ENCODE measurements at regions not wholly inside any gene's neighbourhood (a gene's known extent, or its start where the extent isn't known, plus 50 kb on each side); places are given as distances from the start of the nearest gene placed in this dataset.

- Histone ChIP-seq H3K36me3 (ENCODE audit: control insufficient read depth in 2 of 3, insufficient read depth in 3 of 3, low read length in 3 of 3) (no peaks in the 10 kb centered on the region), H3K27me3 (ENCODE audit: control insufficient read depth in 2 of 2, insufficient read depth in 2 of 2, low read length in 2 of 2) (no peaks in the 10 kb centered on the region)
- intact Hi-C loops (cut with micrococcal nuclease) = no loop called here
Measured at GRCh38 chr1:38628241-38628640, 231.3 kb downstream of the RRAGC start.

GRCh38 chr1:38625939-38626338, 233.6 kb downstream of the RRAGC start:
- Mint-ChIP-seq H3K9me3 (peaks cover 0 to 10% (median 4%) of the 10 kb centered on the region in 11 donors), H3K27me3 (peaks cover 6 to 21% (median 12%) of the 10 kb centered on the region in 5 donors), H3K27ac (no peak overlapping the region), H3K4me1 (peaks cover 0 to 5% (median 0%) of the 10 kb centered on the region in 7 donors), H3K4me3 (no peak overlapping the region), H3K36me3 (no peaks in the 10 kb centered on the region)
- Histone ChIP-seq H3K27ac (ENCODE audit: low read depth, low read length) (no peak overlapping the region), H3K36me3 (ENCODE audit: control insufficient read depth in 2 of 3, insufficient read depth in 3 of 3, low read length in 3 of 3) (no peaks in the 10 kb centered on the region), H3K4me1 (ENCODE audit: control insufficient read depth in 2 of 2, insufficient read depth in 2 of 2, low read length in 2 of 2) (no peaks in the 10 kb centered on the region), H3K9me3 (ENCODE audit: control insufficient read depth in 2 of 3, low read length in 3 of 3) (no peaks in the 10 kb centered on the region), H3K27me3 (ENCODE audit: control insufficient read depth in 2 of 2, insufficient read depth in 2 of 2, low read length in 2 of 2) (no peaks in the 10 kb centered on the region), H3K4me3 (ENCODE audit: low read length) (no peak overlapping the region)
- intact Hi-C loops (cut with micrococcal nuclease) = no loop called here
- ATAC-seq (no peak), DNase-seq (no peak)
- POLR2A ChIA-PET = no interaction called here
- CTCF ChIA-PET = no interaction called here

More at GRCh38 chr1:38628241-38628640, 231.3 kb downstream of the RRAGC start:
- no peak overlapping the region for H3K27ac Mint-ChIP-seq
- Histone ChIP-seq H3K27ac (ENCODE audit: low read depth, low read length) (no peak overlapping the region), H3K4me3 (ENCODE audit: low read length) (no peak overlapping the region), H3K9me3 (ENCODE audit: control insufficient read depth in 2 of 3, low read length in 3 of 3) (no peaks in the 10 kb centered on the region), H3K4me1 (ENCODE audit: control insufficient read depth in 2 of 2, insufficient read depth in 2 of 2, low read length in 2 of 2) (no peaks in the 10 kb centered on the region)
- ChIA-PET POLR2A (no interaction called here), CTCF (no interaction called here)
- ATAC-seq (no peak), DNase-seq (no peak)
- H3K36me3 Mint-ChIP-seq = peaks cover 0 to 5% (median 0%) of the 10 kb centered on the region in 5 donors
- no peak overlapping the region for H3K4me3 Mint-ChIP-seq
- H3K9me3 Mint-ChIP-seq = peaks cover 0 to 19% (median 6%) of the 10 kb centered on the region in 11 donors
- H3K4me1 Mint-ChIP-seq = no peaks in the 10 kb centered on the region
- H3K27me3 Mint-ChIP-seq = peaks cover 20 to 39% (median 26%) of the 10 kb centered on the region in 5 donors

GRCh38 chr1:38624336-38625039, 235.1 kb downstream of the RRAGC start:
- ATAC-seq = no peak
- no peak overlapping the region for H3K4me3 Mint-ChIP-seq
- H3K4me1 Mint-ChIP-seq = peaks cover 0 to 5% (median 0%) of the 10 kb centered on the region in 7 donors

GRCh38 chr1:38623529-38623928, 236.0 kb downstream of the RRAGC start:
- Histone ChIP-seq H3K27ac (ENCODE audit: low read depth, low read length) (no peak overlapping the region), H3K36me3 (ENCODE audit: control insufficient read depth in 2 of 3, insufficient read depth in 3 of 3, low read length in 3 of 3) (no peaks in the 10 kb centered on the region), H3K9me3 (ENCODE audit: control insufficient read depth in 2 of 3, low read length in 3 of 3) (no peaks in the 10 kb centered on the region), H3K27me3 (ENCODE audit: control insufficient read depth in 2 of 2, insufficient read depth in 2 of 2, low read length in 2 of 2) (no peaks in the 10 kb centered on the region), H3K4me1 (ENCODE audit: control insufficient read depth in 2 of 2, insufficient read depth in 2 of 2, low read length in 2 of 2) (no peaks in the 10 kb centered on the region), H3K4me3 (ENCODE audit: low read length) (no peak overlapping the region)
- Mint-ChIP-seq H3K27ac (no peak overlapping the region), H3K9me3 (no peaks in the 10 kb centered on the region), H3K27me3 (peaks cover 0 to 10% (median 7%) of the 10 kb centered on the region in 5 donors), H3K4me3 (no peak overlapping the region), H3K36me3 (no peaks in the 10 kb centered on the region), H3K4me1 (peaks cover 0 to 5% (median 0%) of the 10 kb centered on the region in 7 donors)
- ChIA-PET CTCF (no interaction called here), POLR2A (no interaction called here)
- ATAC-seq = no peak
- DNase-seq = no peak
- intact Hi-C loops (cut with micrococcal nuclease) = no loop called here

More at GRCh38 chr1:38624336-38625039, 235.1 kb downstream of the RRAGC start:
- CTCF ChIA-PET = no interaction called here
- H3K27me3 Mint-ChIP-seq = peaks cover 0 to 13% (median 7%) of the 10 kb centered on the region in 5 donors
- POLR2A ChIA-PET = no interaction called here
- Histone ChIP-seq H3K4me1 (ENCODE audit: control insufficient read depth in 2 of 2, insufficient read depth in 2 of 2, low read length in 2 of 2) (no peaks in the 10 kb centered on the region), H3K9me3 (ENCODE audit: control insufficient read depth in 2 of 3, low read length in 3 of 3) (no peaks in the 10 kb centered on the region), H3K27ac (ENCODE audit: low read depth, low read length) (no peak overlapping the region), H3K4me3 (ENCODE audit: low read length) (no peak overlapping the region), H3K27me3 (ENCODE audit: control insufficient read depth in 2 of 2, insufficient read depth in 2 of 2, low read length in 2 of 2) (no peaks in the 10 kb centered on the region), H3K36me3 (ENCODE audit: control insufficient read depth in 2 of 3, insufficient read depth in 3 of 3, low read length in 3 of 3) (no peaks in the 10 kb centered on the region)
- H3K36me3 Mint-ChIP-seq = no peaks in the 10 kb centered on the region
- peaks cover 0 to 4% (median 0%) of the 10 kb centered on the region in 11 donors for H3K9me3 Mint-ChIP-seq
- no peak overlapping the region for H3K27ac Mint-ChIP-seq
- DNase-seq = no peak
- intact Hi-C loops (cut with micrococcal nuclease) = no loop called here

- POLR2A ChIA-PET = no interaction called here
- ATAC-seq = no peak
- no peak overlapping the region for H3K27ac Mint-ChIP-seq
Measured at GRCh38 chr1:38622197-38622596, 237.4 kb downstream of the RRAGC start.

GRCh38 chr1:38616846-38617245, 242.7 kb downstream of the RRAGC start:
- no peak overlapping the region for H3K4me3 ChIP-seq (ENCODE audit: low read length)
- ATAC-seq = no peak
- H3K4me3 Mint-ChIP-seq = no peak overlapping the region
- H3K9me3 ChIP-seq (ENCODE audit: control insufficient read depth in 2 of 3, low read length in 3 of 3) = no peaks in the 10 kb centered on the region
- no peak overlapping the region for H3K27ac ChIP-seq (ENCODE audit: low read depth, low read length)
- peaks cover 0 to 1% (median 0%) of the 10 kb centered on the region in 7 donors for H3K4me1 Mint-ChIP-seq
- H3K4me1 ChIP-seq (ENCODE audit: control insufficient read depth in 2 of 2, insufficient read depth in 2 of 2, low read length in 2 of 2) = no peaks in the 10 kb centered on the region
- no peaks in the 10 kb centered on the region for H3K36me3 ChIP-seq (ENCODE audit: control insufficient read depth in 2 of 3, insufficient read depth in 3 of 3, low read length in 3 of 3)
- no peak overlapping the region for H3K27ac Mint-ChIP-seq
- peaks cover 0 to 5% (median 0%) of the 10 kb centered on the region in 5 donors for H3K36me3 Mint-ChIP-seq
- intact Hi-C loops (cut with micrococcal nuclease) = no loop called here
- H3K9me3 Mint-ChIP-seq = peaks cover 0 to 10% (median 5%) of the 10 kb centered on the region in 11 donors
- POLR2A ChIA-PET = no interaction called here
- no peaks in the 10 kb centered on the region for H3K27me3 ChIP-seq (ENCODE audit: control insufficient read depth in 2 of 2, insufficient read depth in 2 of 2, low read length in 2 of 2)
- no peak for DNase-seq
- H3K27me3 Mint-ChIP-seq = peaks cover 2 to 31% (median 18%) of the 10 kb centered on the region in 5 donors
- CTCF ChIA-PET = interaction anchor here (0.6 kb wide), 1 partner anchor 608 kb away, joined by 3 read pairs; no protein-coding TSS in a partner anchor

More at GRCh38 chr1:38622197-38622596, 237.4 kb downstream of the RRAGC start:
- Histone ChIP-seq H3K4me1 (ENCODE audit: control insufficient read depth in 2 of 2, insufficient read depth in 2 of 2, low read length in 2 of 2) (no peaks in the 10 kb centered on the region), H3K36me3 (ENCODE audit: control insufficient read depth in 2 of 3, insufficient read depth in 3 of 3, low read length in 3 of 3) (no peaks in the 10 kb centered on the region), H3K9me3 (ENCODE audit: control insufficient read depth in 2 of 3, low read length in 3 of 3) (no peaks in the 10 kb centered on the region), H3K4me3 (ENCODE audit: low read length) (no peak overlapping the region), H3K27me3 (ENCODE audit: control insufficient read depth in 2 of 2, insufficient read depth in 2 of 2, low read length in 2 of 2) (no peaks in the 10 kb centered on the region), H3K27ac (ENCODE audit: low read depth, low read length) (no peak overlapping the region)
- no peak overlapping the region for H3K4me3 Mint-ChIP-seq
- H3K4me1 Mint-ChIP-seq = peaks cover 0 to 5% (median 0%) of the 10 kb centered on the region in 7 donors
- peaks cover 0 to 1% (median 0%) of the 10 kb centered on the region in 11 donors for H3K9me3 Mint-ChIP-seq
- no peak for DNase-seq
- CTCF ChIA-PET = no interaction called here
- peaks cover 2 to 14% (median 12%) of the 10 kb centered on the region in 5 donors for H3K27me3 Mint-ChIP-seq
- intact Hi-C loops (cut with micrococcal nuclease) = no loop called here
- no peaks in the 10 kb centered on the region for H3K36me3 Mint-ChIP-seq

- ChIA-PET POLR2A (no interaction called here), CTCF (no interaction called here)
- H3K9me3 ChIP-seq (ENCODE audit: control insufficient read depth in 2 of 3, low read length in 3 of 3) = no peaks in the 10 kb centered on the region
- intact Hi-C loops (cut with micrococcal nuclease) = no loop called here
- H3K4me3 Mint-ChIP-seq = no peak overlapping the region
- H3K4me3 ChIP-seq (ENCODE audit: low read length) = no peak overlapping the region
- no peaks in the 10 kb centered on the region for H3K36me3 ChIP-seq (ENCODE audit: control insufficient read depth in 2 of 3, insufficient read depth in 3 of 3, low read length in 3 of 3)
- H3K27ac ChIP-seq (ENCODE audit: low read depth, low read length) = no peak overlapping the region
- H3K27ac Mint-ChIP-seq = no peak overlapping the region
- ATAC-seq (no peak), DNase-seq (peak in 1 of 9 donors; percentile 1)
- H3K27me3 Mint-ChIP-seq = peaks cover 2 to 31% (median 19%) of the 10 kb centered on the region in 5 donors
- peaks cover 0 to 10% (median 5%) of the 10 kb centered on the region in 11 donors for H3K9me3 Mint-ChIP-seq
- no peaks in the 10 kb centered on the region for H3K27me3 ChIP-seq (ENCODE audit: control insufficient read depth in 2 of 2, insufficient read depth in 2 of 2, low read length in 2 of 2)
- H3K4me1 Mint-ChIP-seq = no peaks in the 10 kb centered on the region
- no peaks in the 10 kb centered on the region for H3K4me1 ChIP-seq (ENCODE audit: control insufficient read depth in 2 of 2, insufficient read depth in 2 of 2, low read length in 2 of 2)
- H3K36me3 Mint-ChIP-seq = peaks cover 0 to 5% (median 0%) of the 10 kb centered on the region in 5 donors
Measured at GRCh38 chr1:38615680-38616079, 243.9 kb downstream of the RRAGC start.
